GM21825 (cell line): ENCODE measurements at regions not wholly inside any gene's neighbourhood (a gene's known extent, or its start where the extent isn't known, plus 50 kb on each side); places are given as distances from the start of the nearest gene placed in this dataset.
"Not testable (repeated sequence)": the region's sequence is repeated elsewhere in the genome, so short reads cannot be mapped to it uniquely, and the experiment has no call there.

Experiments used
- ATAC-seq: cut with Tn5 transposase; IDR thresholded peaks from one replicate; pipeline ENCODE4 v1.9.1; 2021; ENCODE audit warnings: mild to moderate bottlenecking, moderate library complexity; ENCODE audit not compliant: unreplicated experiment

- ATAC-seq = no peak
Observed at GRCh38 chr3:20842594-20843436, 656.8 kb upstream of the SGO1 start.

- ATAC-seq = no peak
Observed at GRCh38 chr3:20842002-20842401, 656.0 kb upstream of the SGO1 start.

GRCh38 chr3:20837676-20838302 lies 651.8 kb upstream of the SGO1 start:
- no peak for ATAC-seq

- ATAC-seq = no peak
Observed at GRCh38 chr3:20836801-20837200, 650.8 kb upstream of the SGO1 start.

- no peak for ATAC-seq
Observed at GRCh38 chr3:20832963-20833362, 647.0 kb upstream of the SGO1 start.

GRCh38 chr3:20822251-20822650 lies 636.2 kb upstream of the SGO1 start:
- ATAC-seq = no peak

GRCh38 chr3:20820872-20821271 lies 634.9 kb upstream of the SGO1 start:
- not testable (repeated sequence) for ATAC-seq

GRCh38 chr3:20811631-20812030 lies 625.6 kb upstream of the SGO1 start:
- no peak for ATAC-seq

GRCh38 chr3:20811006-20811405 lies 625.0 kb upstream of the SGO1 start:
- ATAC-seq = no peak

DNA sequence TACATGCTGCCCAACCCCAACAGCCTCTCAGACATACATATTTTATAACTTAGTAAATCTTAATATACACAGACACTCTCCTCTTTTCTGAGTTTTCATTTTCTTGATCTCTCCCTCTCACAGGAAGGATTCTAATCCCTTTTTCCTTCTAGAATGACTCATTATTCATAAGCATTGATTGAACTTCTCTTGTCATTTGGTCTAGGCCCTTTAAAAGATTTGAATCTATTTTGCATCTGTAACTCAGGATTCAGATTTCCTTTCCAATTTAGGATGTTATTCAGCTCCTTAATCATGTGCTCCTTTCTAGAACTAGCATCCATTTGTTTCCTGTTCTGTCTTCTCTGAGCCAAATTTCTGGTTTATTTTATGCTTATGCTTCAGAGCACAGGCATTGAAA lies 624.5 kb upstream of the SGO1 start:
- ATAC-seq = no peak

GRCh38 chr3:20809356-20809755 lies 623.4 kb upstream of the SGO1 start:
- ATAC-seq = no peak

DNA sequence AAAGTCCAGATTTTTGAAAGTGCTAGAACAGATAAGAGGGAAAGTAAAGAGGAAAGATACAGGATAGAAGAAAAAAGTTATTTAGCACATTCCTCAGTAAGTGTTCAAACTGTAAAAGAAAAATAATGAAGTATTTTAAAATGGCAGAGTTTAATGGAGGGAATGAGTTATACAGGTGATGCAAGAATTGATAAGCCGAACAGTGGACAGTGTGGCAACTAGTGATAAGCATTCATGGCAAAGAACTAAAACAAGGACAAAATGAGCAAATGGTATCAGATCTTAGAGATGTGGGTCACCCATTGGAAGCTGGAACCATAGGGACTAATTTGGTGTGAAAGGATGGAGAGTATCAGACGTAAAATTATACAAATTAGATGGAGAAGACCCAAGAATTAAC lies 622.9 kb upstream of the SGO1 start:
- no peak for ATAC-seq

- ATAC-seq = no peak
Observed at GRCh38 chr3:20798666-20799065, 612.7 kb upstream of the SGO1 start.

- no peak for ATAC-seq
Observed at GRCh38 chr3:20787005-20787404, 601.0 kb upstream of the SGO1 start.

DNA sequence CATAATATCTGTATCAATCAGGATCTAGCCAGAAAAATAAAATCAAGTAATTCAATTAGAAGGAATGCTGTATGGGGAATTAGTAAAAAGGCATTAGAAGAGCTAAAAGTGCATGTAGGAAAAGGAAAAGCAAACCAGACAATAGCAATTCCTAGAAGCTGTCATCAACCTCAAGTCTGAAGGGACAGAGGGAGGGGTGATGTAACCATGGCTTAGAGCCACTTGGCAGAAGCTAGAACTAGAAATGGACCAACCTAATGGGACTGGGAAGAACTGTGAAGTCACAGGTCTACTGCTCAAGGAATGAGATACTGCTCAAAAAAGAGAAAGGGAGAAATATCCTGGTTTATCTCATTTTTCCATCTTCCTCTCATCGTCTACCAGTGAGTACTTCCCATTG lies 590.7 kb upstream of the SGO1 start:
- no peak for ATAC-seq

GRCh38 chr3:20776286-20776685 lies 590.3 kb upstream of the SGO1 start:
- ATAC-seq = no peak

DNA sequence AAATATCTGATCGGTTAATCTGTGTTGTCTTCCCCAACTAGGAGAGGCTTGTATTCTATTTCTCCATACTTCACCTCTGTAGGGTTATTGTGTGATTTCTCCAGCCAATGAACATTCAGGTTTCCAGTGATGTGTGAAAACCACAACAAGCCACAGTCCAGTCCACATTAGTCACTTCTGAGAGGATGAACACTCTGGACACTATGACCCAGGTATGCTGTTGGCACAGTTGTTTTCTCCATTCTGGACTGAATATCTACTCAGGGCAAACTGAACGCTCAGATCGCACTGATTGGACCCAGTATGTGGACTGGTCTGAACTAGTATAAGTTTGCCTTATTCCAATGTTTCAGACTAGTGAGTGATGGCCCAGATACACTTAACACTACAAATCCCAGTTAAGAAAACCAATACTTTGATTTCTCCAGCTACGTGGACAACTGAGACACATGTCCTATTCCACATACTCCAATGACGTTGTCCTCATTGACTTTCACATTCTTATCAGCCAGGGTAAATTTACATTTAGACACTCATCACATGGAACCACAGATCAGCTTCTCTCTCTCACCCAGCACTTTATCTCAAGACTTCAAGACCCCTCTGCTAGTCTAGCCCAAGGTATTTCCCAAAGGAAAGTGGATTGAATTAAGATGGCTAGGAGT lies 587.4 kb upstream of the SGO1 start:
- no peak for ATAC-seq

- no peak for ATAC-seq
Observed at GRCh38 chr3:20772869-20773268, 586.9 kb upstream of the SGO1 start.

GRCh38 chr3:20769430-20769829 lies 583.4 kb upstream of the SGO1 start:
- ATAC-seq = no peak

- no peak for ATAC-seq
Observed at GRCh38 chr3:20760981-20761380, 575.0 kb upstream of the SGO1 start.

GRCh38 chr3:20752416-20752815 lies 566.4 kb upstream of the SGO1 start:
- ATAC-seq = no peak

DNA sequence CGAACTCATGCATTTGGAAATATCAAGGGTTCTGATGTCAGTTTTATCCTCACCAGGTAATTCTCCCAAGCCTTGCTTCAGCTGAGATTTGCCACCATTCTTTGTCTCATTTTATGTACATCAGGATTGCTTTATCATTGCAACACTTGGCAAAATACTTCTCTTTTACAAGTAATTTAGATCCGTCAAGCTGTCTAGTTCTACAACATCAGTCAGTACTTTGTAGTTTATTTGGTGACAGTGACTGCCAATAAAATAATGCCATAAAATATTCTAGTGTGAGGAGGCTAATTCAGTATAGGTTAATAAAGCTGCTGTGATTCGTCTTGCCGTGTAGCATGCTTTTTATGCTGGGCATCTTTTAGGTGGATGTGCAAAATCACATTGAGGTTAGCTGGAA lies 565.3 kb upstream of the SGO1 start:
- no peak for ATAC-seq
